ENCODE measurements at regions not wholly inside any gene's neighbourhood (a gene's known extent, or its start where the extent isn't known, plus 50 kb on each side); places are given as distances from the start of the nearest gene placed in this dataset.
"Not testable (repeated sequence)": the region's sequence is repeated elsewhere in the genome, so short reads cannot be mapped to it uniquely, and the experiment has no call there.

GRCh38 chr17:55903028-55903690 lies 152.3 kb downstream of the PCTP start:
- no peak for DNase-seq (ENCODE audit: low spot score)

- no peak for DNase-seq (ENCODE audit: low spot score)
Observed at GRCh38 chr17:55909776-55910175, 158.9 kb downstream of the PCTP start.

GRCh38 chr17:55911186-55911585 lies 160.3 kb downstream of the PCTP start:
- DNase-seq (ENCODE audit: low spot score) = no peak

GRCh38 chr17:55925440-55925839 lies 174.6 kb downstream of the PCTP start:
- DNase-seq (ENCODE audit: low spot score) = no peak

- DNase-seq (ENCODE audit: low spot score) = no peak
Observed at GRCh38 chr17:55926276-55926990, 175.6 kb downstream of the PCTP start.

- DNase-seq (ENCODE audit: low spot score) = no peak
Observed at GRCh38 chr17:55930291-55930809, 179.5 kb downstream of the PCTP start.

- no peak for DNase-seq (ENCODE audit: low spot score)
Observed at GRCh38 chr17:55931446-55931845, 180.6 kb downstream of the PCTP start.

GRCh38 chr17:55932973-55933372 lies 182.1 kb downstream of the PCTP start:
- DNase-seq (ENCODE audit: low spot score) = no peak

- not testable (repeated sequence) for DNase-seq (ENCODE audit: low spot score)
Observed at GRCh38 chr17:55939181-55939810, 188.4 kb downstream of the PCTP start.

- no peak for DNase-seq (ENCODE audit: low spot score)
Observed at GRCh38 chr17:55959756-55960155, 193.5 kb upstream of the ANKFN1 start.

- DNase-seq (ENCODE audit: low spot score) = no peak
Observed at GRCh38 chr17:55961386-55961785, 191.9 kb upstream of the ANKFN1 start.

- no peak for DNase-seq (ENCODE audit: low spot score)
Observed at GRCh38 chr17:55962951-55963401, 190.3 kb upstream of the ANKFN1 start.

- no peak for DNase-seq (ENCODE audit: low spot score)
Observed at GRCh38 chr17:55964191-55964590, 189.1 kb upstream of the ANKFN1 start.

GRCh38 chr17:55965051-55965450 lies 188.2 kb upstream of the ANKFN1 start:
- DNase-seq (ENCODE audit: low spot score) = no peak

- DNase-seq (ENCODE audit: low spot score) = no peak
Observed at GRCh38 chr17:55969562-55970324, 183.5 kb upstream of the ANKFN1 start.

GRCh38 chr17:55978578-55978977 lies 174.7 kb upstream of the ANKFN1 start:
- no peak for DNase-seq (ENCODE audit: low spot score)

GRCh38 chr17:55983096-55983495 lies 170.2 kb upstream of the ANKFN1 start:
- no peak for DNase-seq (ENCODE audit: low spot score)

- DNase-seq (ENCODE audit: low spot score) = no peak
Observed at GRCh38 chr17:55986817-55987216, 166.5 kb upstream of the ANKFN1 start.

GRCh38 chr17:55988861-55989260 lies 164.4 kb upstream of the ANKFN1 start:
- DNase-seq (ENCODE audit: low spot score) = no peak

GRCh38 chr17:55990332-55991006 lies 162.8 kb upstream of the ANKFN1 start:
- DNase-seq (ENCODE audit: low spot score) = no peak

GRCh38 chr17:55996826-55997225 lies 156.4 kb upstream of the ANKFN1 start:
- no peak for DNase-seq (ENCODE audit: low spot score)

GRCh38 chr17:56000411-56000810 lies 152.9 kb upstream of the ANKFN1 start:
- DNase-seq (ENCODE audit: low spot score) = no peak

Data from GM03348 (cell line).